ENCODE measurements at regions not wholly inside any gene's neighbourhood (a gene's known extent, or its start where the extent isn't known, plus 50 kb on each side); places are given as distances from the start of the nearest gene placed in this dataset.

DNA sequence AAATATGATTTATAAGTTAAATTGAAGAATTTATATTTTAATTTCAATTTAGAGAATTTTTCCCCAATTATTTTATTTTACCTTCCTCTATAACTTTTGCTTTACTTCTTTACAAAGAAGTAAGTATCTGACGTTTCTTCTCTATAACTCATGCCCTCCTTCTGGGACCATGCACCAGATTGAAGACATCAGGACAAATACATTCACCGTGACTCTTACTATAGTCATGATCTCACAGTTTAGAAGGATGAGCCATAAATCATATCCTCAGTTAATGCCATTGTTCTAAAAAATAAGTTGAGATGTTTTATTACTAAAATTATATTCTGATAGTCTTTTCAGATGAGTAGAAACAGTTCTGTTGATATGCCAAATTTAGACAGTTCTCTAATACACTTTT is 279.3 kb downstream of the TMX3 start:
- FAIRE-seq (no peak), DNase-seq (no peak)
- TF ChIP-seq, protein P1, sequence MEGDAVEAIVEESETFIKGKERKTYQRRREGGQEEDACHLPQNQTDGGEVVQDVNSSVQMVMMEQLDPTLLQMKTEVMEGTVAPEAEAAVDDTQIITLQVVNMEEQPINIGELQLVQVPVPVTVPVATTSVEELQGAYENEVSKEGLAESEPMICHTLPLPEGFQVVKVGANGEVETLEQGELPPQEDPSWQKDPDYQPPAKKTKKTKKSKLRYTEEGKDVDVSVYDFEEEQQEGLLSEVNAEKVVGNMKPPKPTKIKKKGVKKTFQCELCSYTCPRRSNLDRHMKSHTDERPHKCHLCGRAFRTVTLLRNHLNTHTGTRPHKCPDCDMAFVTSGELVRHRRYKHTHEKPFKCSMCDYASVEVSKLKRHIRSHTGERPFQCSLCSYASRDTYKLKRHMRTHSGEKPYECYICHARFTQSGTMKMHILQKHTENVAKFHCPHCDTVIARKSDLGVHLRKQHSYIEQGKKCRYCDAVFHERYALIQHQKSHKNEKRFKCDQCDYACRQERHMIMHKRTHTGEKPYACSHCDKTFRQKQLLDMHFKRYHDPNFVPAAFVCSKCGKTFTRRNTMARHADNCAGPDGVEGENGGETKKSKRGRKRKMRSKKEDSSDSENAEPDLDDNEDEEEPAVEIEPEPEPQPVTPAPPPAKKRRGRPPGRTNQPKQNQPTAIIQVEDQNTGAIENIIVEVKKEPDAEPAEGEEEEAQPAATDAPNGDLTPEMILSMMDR (IDR thresholded peaks at IDR 0.05; ENCODE audit: borderline replicate concordance, extremely low read depth, insufficient read depth), result no peak
- Histone ChIP-seq H3K27ac (ENCODE audit: low read depth in 2 of 2, low read length in 2 of 2) (no peak overlapping the region), H3K4me3 (ENCODE audit: low read length in 3 of 3) (no peak overlapping the region), H3K27me3 (ENCODE audit: control insufficient read depth, insufficient read depth, low read length) (no peaks in the 10 kb centered on the region), H3K4me1 (ENCODE audit: control insufficient read depth in 2 of 3, insufficient read depth in 2 of 3, low read depth in 1 of 3, low read length in 3 of 3) (no peaks in the 10 kb centered on the region), H3K36me3 (ENCODE audit: control insufficient read depth in 2 of 3, insufficient read depth in 3 of 3, low read length in 3 of 3) (no peaks in the 10 kb centered on the region), H3K9me3 (ENCODE audit: control insufficient read depth in 2 of 3, insufficient read depth in 1 of 3, low read length in 3 of 3) (no peaks in the 10 kb centered on the region), H3K9ac (ENCODE audit: low read length in 3 of 3) (no peak overlapping the region)
- intact Hi-C loops (cut with DNase I), result no loop called here

DNA sequence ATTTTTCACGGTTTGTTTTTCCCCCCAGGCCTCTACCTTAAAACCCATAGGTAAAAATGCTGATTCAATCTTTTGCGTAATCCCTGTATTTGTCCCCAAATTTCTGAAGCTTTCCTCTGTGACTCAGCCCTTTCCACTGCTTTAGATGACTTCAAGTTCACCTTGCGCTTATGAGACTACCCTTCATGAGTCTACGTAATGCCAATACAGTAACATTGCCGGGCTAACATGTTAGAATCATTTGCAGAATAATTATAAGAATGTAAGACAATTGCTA is 283.0 kb downstream of the TMX3 start:
- Histone ChIP-seq H3K4me3 (ENCODE audit: low read length in 3 of 3) (no peak overlapping the region), H3K9me3 (ENCODE audit: control insufficient read depth in 2 of 3, insufficient read depth in 1 of 3, low read length in 3 of 3) (no peaks in the 10 kb centered on the region), H3K9ac (ENCODE audit: low read length in 3 of 3) (no peak overlapping the region), H3K4me1 (ENCODE audit: control insufficient read depth in 2 of 3, insufficient read depth in 2 of 3, low read depth in 1 of 3, low read length in 3 of 3) (no peaks in the 10 kb centered on the region), H3K27ac (ENCODE audit: low read depth in 2 of 2, low read length in 2 of 2) (no peak overlapping the region), H3K27me3 (ENCODE audit: control insufficient read depth, insufficient read depth, low read length) (no peaks in the 10 kb centered on the region), H3K36me3 (ENCODE audit: control insufficient read depth in 2 of 3, insufficient read depth in 3 of 3, low read length in 3 of 3) (no peaks in the 10 kb centered on the region)
- intact Hi-C loops (cut with DNase I), result no loop called here
- FAIRE-seq (no peak), DNase-seq (no peak)
- TF ChIP-seq, protein P1 (IDR thresholded peaks at IDR 0.05; ENCODE audit: borderline replicate concordance, extremely low read depth, insufficient read depth), result no peak

DNA sequence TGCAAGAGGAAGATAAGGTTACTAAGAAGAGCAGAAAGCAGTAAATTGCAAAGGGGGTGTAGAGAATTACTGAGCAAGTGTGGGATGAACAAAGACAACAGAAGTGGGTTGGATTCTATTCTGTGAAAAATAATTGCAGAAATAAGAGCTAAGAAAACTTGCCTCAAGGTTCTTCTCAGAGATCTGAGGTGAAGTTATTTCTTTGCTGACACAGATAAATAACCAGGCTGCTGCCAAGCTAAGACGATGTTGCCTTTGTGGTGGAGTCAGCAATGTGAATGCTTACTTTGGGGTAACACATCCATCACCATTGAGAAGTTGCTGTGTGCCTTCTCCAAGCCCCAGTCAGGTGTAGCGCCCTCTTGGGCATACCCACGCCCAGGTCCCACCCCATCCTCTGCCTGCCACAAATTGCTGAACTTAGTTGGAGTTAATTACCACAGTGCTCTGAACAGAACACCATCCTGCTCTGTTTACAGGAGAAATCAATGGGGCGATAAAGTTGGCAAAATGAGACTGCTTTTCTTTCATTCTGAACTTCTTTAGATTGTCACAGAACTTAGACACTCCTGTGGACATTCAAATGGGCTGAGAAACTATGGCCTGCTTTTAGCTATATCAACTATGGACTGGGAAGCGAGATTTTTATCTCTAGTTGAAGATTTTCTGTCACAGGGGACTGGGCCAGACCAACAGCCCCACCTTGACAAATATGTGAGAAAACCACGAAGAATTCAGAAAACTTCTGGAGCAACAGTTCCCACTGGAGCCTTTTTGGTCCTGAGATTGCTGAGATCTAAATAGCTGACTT is 283.6 kb downstream of the TMX3 start:
- H3K27ac ChIP-seq (ENCODE audit: low read depth in 2 of 2, low read length in 2 of 2), result no peak overlapping the region
- no peak overlapping the region for H3K4me3 ChIP-seq (ENCODE audit: low read length in 3 of 3)
- TF ChIP-seq, protein P1 (IDR thresholded peaks at IDR 0.05; ENCODE audit: borderline replicate concordance, extremely low read depth, insufficient read depth), result no peak
- FAIRE-seq, result no peak
- no peaks in the 10 kb centered on the region for H3K36me3 ChIP-seq (ENCODE audit: control insufficient read depth in 2 of 3, insufficient read depth in 3 of 3, low read length in 3 of 3)
- H3K9me3 ChIP-seq (ENCODE audit: control insufficient read depth in 2 of 3, insufficient read depth in 1 of 3, low read length in 3 of 3), result no peaks in the 10 kb centered on the region
- H3K9ac ChIP-seq (ENCODE audit: low read length in 3 of 3), result no peak overlapping the region
- no peaks in the 10 kb centered on the region for H3K4me1 ChIP-seq (ENCODE audit: control insufficient read depth in 2 of 3, insufficient read depth in 2 of 3, low read depth in 1 of 3, low read length in 3 of 3)
- DNase-seq, result peak in 1 of 5 donors; percentile 5
- H3K27me3 ChIP-seq (ENCODE audit: control insufficient read depth, insufficient read depth, low read length), result no peaks in the 10 kb centered on the region
- intact Hi-C loops (cut with DNase I), result no loop called here

DNA sequence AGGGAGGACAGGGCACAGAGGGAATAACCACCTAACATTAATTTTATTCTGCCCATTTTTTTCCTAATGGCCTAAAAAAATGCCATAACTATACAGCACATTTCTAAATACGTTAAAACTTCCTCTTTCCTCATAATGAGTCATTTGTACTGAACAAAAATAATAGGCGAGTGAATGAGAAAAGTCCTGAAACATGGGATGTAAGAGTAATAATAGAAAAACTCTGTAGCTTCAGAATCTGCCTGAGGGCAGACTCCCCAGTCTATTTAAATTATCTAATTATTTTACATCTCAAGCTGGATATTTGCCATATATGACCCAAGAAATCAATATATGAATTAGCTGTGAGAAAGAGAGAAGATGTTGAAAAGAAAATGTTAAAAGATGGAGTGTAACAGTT is 285.1 kb downstream of the TMX3 start:
- no peaks in the 10 kb centered on the region for H3K4me1 ChIP-seq (ENCODE audit: control insufficient read depth in 2 of 3, insufficient read depth in 2 of 3, low read depth in 1 of 3, low read length in 3 of 3)
- DNase-seq, result no peak
- TF ChIP-seq, protein P1 (IDR thresholded peaks at IDR 0.05; ENCODE audit: borderline replicate concordance, extremely low read depth, insufficient read depth), result no peak
- no peaks in the 10 kb centered on the region for H3K27me3 ChIP-seq (ENCODE audit: control insufficient read depth, insufficient read depth, low read length)
- FAIRE-seq, result no peak
- intact Hi-C loops (cut with DNase I), result no loop called here
- no peaks in the 10 kb centered on the region for H3K9me3 ChIP-seq (ENCODE audit: control insufficient read depth in 2 of 3, insufficient read depth in 1 of 3, low read length in 3 of 3)
- no peaks in the 10 kb centered on the region for H3K36me3 ChIP-seq (ENCODE audit: control insufficient read depth in 2 of 3, insufficient read depth in 3 of 3, low read length in 3 of 3)
- H3K4me3 ChIP-seq (ENCODE audit: low read length in 3 of 3), result no peak overlapping the region
- H3K9ac ChIP-seq (ENCODE audit: low read length in 3 of 3), result no peak overlapping the region
- H3K27ac ChIP-seq (ENCODE audit: low read depth in 2 of 2, low read length in 2 of 2), result no peak overlapping the region
